ENCODE measurements at regions not wholly inside any gene's neighbourhood (a gene's known extent, or its start where the extent isn't known, plus 50 kb on each side); places are given as distances from the start of the nearest gene placed in this dataset.

GRCh38 chr17:5762191-5762590 lies 177.9 kb upstream of the NLRP1 start:
- TF ChIP-seq CTCF (IDR thresholded peaks at IDR 0.05) (no peak), POLR2A (IDR thresholded peaks at IDR 0.05) (no peak), POLR2AphosphoS5 (IDR thresholded peaks at IDR 0.05) (no peak)

All from prostate gland (tissue), 2 donors.